Activated CD4-positive, alpha-beta T cell treated with anti-CD3 and anti-CD28 coated beads for 24 hours (primary cell): ENCODE measurements at regions not wholly inside any gene's neighbourhood (a gene's known extent, or its start where the extent isn't known, plus 50 kb on each side); places are given as distances from the start of the nearest gene placed in this dataset.

ENCODE experiments used
- DNase-seq, 2 donors: peaks; one replicate each; pipeline ENCODE4 v3.0.0-alpha.2; 2020; ENCODE audit warnings: low read depth in 2 of 2

GRCh38 chr9:110058304-110058953 lies 149.5 kb downstream of the C9orf152 start:
- peak; percentile 25 to 43 for DNase-seq

GRCh38 chr9:110059461-110059860 lies 148.5 kb downstream of the C9orf152 start:
- DNase-seq: no peak

- no peak for DNase-seq
These were observed 143.2 kb downstream of the C9orf152 start for GRCh38 chr9:110064803-110065202.

- DNase-seq: no peak
These were observed 142.4 kb downstream of the C9orf152 start for GRCh38 chr9:110065532-110065931.

- no peak for DNase-seq
These were observed 140.8 kb downstream of the C9orf152 start for GRCh38 chr9:110066929-110067716.

- no peak for DNase-seq
These were observed 139.7 kb downstream of the C9orf152 start for GRCh38 chr9:110068212-110068611.

GRCh38 chr9:110069326-110070248 lies 138.4 kb downstream of the C9orf152 start:
- no peak for DNase-seq

GRCh38 chr9:110072597-110073355 lies 135.2 kb downstream of the C9orf152 start:
- DNase-seq: no peak

- DNase-seq: no peak
These were observed 134.5 kb downstream of the C9orf152 start for GRCh38 chr9:110073356-110073905.

- no peak for DNase-seq
These were observed 130.8 kb downstream of the C9orf152 start for GRCh38 chr9:110076894-110077725.

GRCh38 chr9:110077925-110078324 lies 130.0 kb downstream of the C9orf152 start:
- no peak for DNase-seq

GRCh38 chr9:110078604-110079003 lies 129.4 kb downstream of the C9orf152 start:
- DNase-seq: no peak

GRCh38 chr9:110081395-110081794 lies 126.6 kb downstream of the C9orf152 start:
- DNase-seq: no peak

- no peak for DNase-seq
These were observed 124.1 kb downstream of the C9orf152 start for GRCh38 chr9:110083866-110084265.

GRCh38 chr9:110086537-110086936 lies 121.4 kb downstream of the C9orf152 start:
- DNase-seq: no peak

- DNase-seq: no peak
These were observed 120.4 kb downstream of the C9orf152 start for GRCh38 chr9:110087605-110088004.

- DNase-seq: no peak
These were observed 119.9 kb downstream of the C9orf152 start for GRCh38 chr9:110088099-110088498.

GRCh38 chr9:110089681-110090370 lies 118.1 kb downstream of the C9orf152 start:
- no peak for DNase-seq

GRCh38 chr9:110092792-110093191 lies 115.2 kb downstream of the C9orf152 start:
- no peak for DNase-seq

- no peak for DNase-seq
These were observed 114.5 kb downstream of the C9orf152 start for GRCh38 chr9:110093417-110093816.
